Caco-2 (cell line): ENCODE measurements at regions not wholly inside any gene's neighbourhood (a gene's known extent, or its start where the extent isn't known, plus 50 kb on each side); places are given as distances from the start of the nearest gene placed in this dataset.

Experiments
- BruUV-seq: library from RNA; stranded (reverse); fragments of 400-500 nt; replicated peaks from 2 replicates; lab custom pipeline; 2021; lab: Mats Ljungman, UMichigan
- CTCF ChIA-PET: fragments of 300-600 bp; sonication (Branson Sonifier 250); formaldehyde crosslinking; loops from one replicate; lab custom pipeline; 2022; ENCODE audit warnings: antibody characterized with exemption; lab: Charles Lee
- POLR2A ChIA-PET: fragments of 300-600 bp; sonication (Branson Sonifier 250); formaldehyde crosslinking; loops from one replicate; lab custom pipeline; 2022; ENCODE audit warnings: antibody characterized with exemption; lab: Charles Lee
- DNase-seq, 2 experiments: peaks; one replicate each; pipeline versions ENCODE4 v3.0.0 to v3.0.0-alpha.2; 2020 to 2022
- H3K27me3 ChIP-seq: replicated peaks from 2 replicates; pipeline ENCODE4 v1.6.0; 2011; ENCODE audit warnings: low read length; ENCODE audit not compliant: control insufficient read depth, insufficient read depth
- H3K36me3 ChIP-seq: 2 replicates; pipeline ENCODE4 v1.5.1; 2011; ENCODE audit warnings: low read length; ENCODE audit not compliant: control insufficient read depth, insufficient read depth
- H3K4me1 ChIP-seq: fragments of 250-450 bp; sonication (Bioruptor Pico); 2 replicates; pipeline ENCODE4 v1.5.1; 2020; ENCODE audit warnings: mild to moderate bottlenecking
- H3K4me3 ChIP-seq: 2 replicates; pipeline ENCODE4 v1.5.1; 2011; ENCODE audit warnings: low read depth, mild to moderate bottlenecking, control low read depth, low read length
- H3K9me3 ChIP-seq: fragments of 250-450 bp; sonication (Bioruptor Pico); 2 replicates; pipeline ENCODE4 v1.5.1; 2020; ENCODE audit warnings: mild to moderate bottlenecking, moderate library complexity
- H3K27ac Mint-ChIP-seq: one replicate; pipeline ENCODE4 v1.8.0; 2022; ENCODE audit warnings: mixed read lengths; ENCODE audit not compliant: unreplicated experiment
- H3K27me3 Mint-ChIP-seq: one replicate; pipeline ENCODE4 v1.8.0; 2022; ENCODE audit warnings: mixed read lengths; ENCODE audit not compliant: insufficient read depth, unreplicated experiment
- H3K36me3 Mint-ChIP-seq: one replicate; pipeline ENCODE4 v1.8.0; 2022; ENCODE audit warnings: mild to moderate bottlenecking, mixed read lengths; ENCODE audit not compliant: insufficient read depth, unreplicated experiment
- H3K4me1 Mint-ChIP-seq: one replicate; pipeline ENCODE4 v1.8.0; 2022; ENCODE audit warnings: low read depth, mixed read lengths; ENCODE audit not compliant: unreplicated experiment
- H3K4me3 Mint-ChIP-seq: one replicate; pipeline ENCODE4 v1.8.0; 2022; ENCODE audit warnings: mild to moderate bottlenecking, moderate library complexity, mixed read lengths; ENCODE audit not compliant: unreplicated experiment
- H3K9me3 Mint-ChIP-seq: one replicate; pipeline ENCODE4 v1.8.0; 2022; ENCODE audit warnings: mixed read lengths; ENCODE audit not compliant: unreplicated experiment
- intact Hi-C: fragments of 100-400 bp; cut with micrococcal nuclease; formaldehyde crosslinking; loops from one replicate; pipeline ENCODE4 v1.10.0; 2022; ENCODE audit not compliant: unreplicated experiment
- TF ChIP-seq, protein P1 (sequence below), 2 experiments: fragments of 200-600 bp in 1 of 2; IDR thresholded peaks; 1 replicate in 1 of 2; 2 replicates in 1 of 2; pipeline versions ENCODE4 v1.5.1 to v1.8.0; 2011 to 2022; ENCODE audit warnings: antibody characterized with exemption in 1 of 2, control low read depth in 1 of 2, inconsistent platforms in 1 of 2, low read depth in 1 of 2, low read length in 1 of 2, mild to moderate bottlenecking in 1 of 2, moderate library complexity in 1 of 2; ENCODE audit not compliant: insufficient read depth in 1 of 2, severe bottlenecking in 1 of 2, unreplicated experiment in 1 of 2

GRCh38 chr18:78245451-78245850 lies 734.2 kb upstream of the SALL3 start:
- BruUV-seq, result no TSS peak
- ChIA-PET POLR2A (no interaction called here), CTCF (no interaction called here)
- no peaks in the 10 kb centered on the region for H3K4me1 Mint-ChIP-seq
- H3K9me3 Mint-ChIP-seq, result no peaks in the 10 kb centered on the region
- no peaks in the 10 kb centered on the region for H3K9me3 ChIP-seq
- H3K36me3 ChIP-seq, result no peaks in the 10 kb centered on the region
- H3K4me3 Mint-ChIP-seq, result no peak overlapping the region
- no peak for DNase-seq
- intact Hi-C loops, result no loop called here
- peaks cover 3% of the 10 kb centered on the region for H3K27me3 Mint-ChIP-seq
- H3K27ac Mint-ChIP-seq, result no peak overlapping the region
- no peaks in the 10 kb centered on the region for H3K4me1 ChIP-seq
- no peaks in the 10 kb centered on the region for H3K27me3 ChIP-seq
- TF ChIP-seq, protein P1, sequence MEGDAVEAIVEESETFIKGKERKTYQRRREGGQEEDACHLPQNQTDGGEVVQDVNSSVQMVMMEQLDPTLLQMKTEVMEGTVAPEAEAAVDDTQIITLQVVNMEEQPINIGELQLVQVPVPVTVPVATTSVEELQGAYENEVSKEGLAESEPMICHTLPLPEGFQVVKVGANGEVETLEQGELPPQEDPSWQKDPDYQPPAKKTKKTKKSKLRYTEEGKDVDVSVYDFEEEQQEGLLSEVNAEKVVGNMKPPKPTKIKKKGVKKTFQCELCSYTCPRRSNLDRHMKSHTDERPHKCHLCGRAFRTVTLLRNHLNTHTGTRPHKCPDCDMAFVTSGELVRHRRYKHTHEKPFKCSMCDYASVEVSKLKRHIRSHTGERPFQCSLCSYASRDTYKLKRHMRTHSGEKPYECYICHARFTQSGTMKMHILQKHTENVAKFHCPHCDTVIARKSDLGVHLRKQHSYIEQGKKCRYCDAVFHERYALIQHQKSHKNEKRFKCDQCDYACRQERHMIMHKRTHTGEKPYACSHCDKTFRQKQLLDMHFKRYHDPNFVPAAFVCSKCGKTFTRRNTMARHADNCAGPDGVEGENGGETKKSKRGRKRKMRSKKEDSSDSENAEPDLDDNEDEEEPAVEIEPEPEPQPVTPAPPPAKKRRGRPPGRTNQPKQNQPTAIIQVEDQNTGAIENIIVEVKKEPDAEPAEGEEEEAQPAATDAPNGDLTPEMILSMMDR (IDR thresholded peaks at IDR 0.05; ENCODE audit: insufficient read depth in 1 of 2, low read depth in 1 of 2, low read length in 1 of 2, severe bottlenecking in 1 of 2, unreplicated experiment in 1 of 2), result no peak
- no peaks in the 10 kb centered on the region for H3K36me3 Mint-ChIP-seq
- H3K4me3 ChIP-seq, result no peak overlapping the region

DNA sequence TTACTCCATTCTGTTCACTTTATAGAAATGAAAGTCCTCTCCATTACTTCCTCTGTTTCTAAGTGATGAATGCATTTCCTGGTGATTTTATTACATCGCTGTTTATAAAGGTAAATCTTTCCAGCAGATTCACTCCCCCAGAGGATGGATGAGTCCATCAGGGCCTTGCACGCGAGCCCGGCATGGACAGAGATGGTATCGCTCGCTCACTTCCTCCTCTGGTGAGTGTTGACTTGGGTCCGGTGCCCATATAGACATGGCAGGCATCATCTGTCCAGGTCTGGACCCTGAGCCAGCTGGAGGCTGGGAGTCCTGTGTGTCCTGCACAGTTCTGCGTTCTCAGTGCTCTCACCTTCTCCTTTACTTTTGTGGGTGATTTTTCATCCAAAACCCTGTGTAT lies 733.6 kb upstream of the SALL3 start:
- TF ChIP-seq, protein P1 (IDR thresholded peaks at IDR 0.05; ENCODE audit: insufficient read depth in 1 of 2, low read depth in 1 of 2, low read length in 1 of 2, severe bottlenecking in 1 of 2, unreplicated experiment in 1 of 2), result no peak
- H3K9me3 Mint-ChIP-seq, result no peaks in the 10 kb centered on the region
- POLR2A ChIA-PET, result no interaction called here
- Histone ChIP-seq H3K27me3 (no peaks in the 10 kb centered on the region), H3K36me3 (no peaks in the 10 kb centered on the region), H3K4me3 (no peak overlapping the region), H3K9me3 (no peaks in the 10 kb centered on the region), H3K4me1 (no peaks in the 10 kb centered on the region)
- no peaks in the 10 kb centered on the region for H3K36me3 Mint-ChIP-seq
- BruUV-seq, result no TSS peak
- H3K4me3 Mint-ChIP-seq, result no peak overlapping the region
- CTCF ChIA-PET, result no interaction called here
- DNase-seq, result no peak
- H3K27ac Mint-ChIP-seq, result no peak overlapping the region
- intact Hi-C loops, result no loop called here
- peaks cover 3% of the 10 kb centered on the region for H3K27me3 Mint-ChIP-seq
- H3K4me1 Mint-ChIP-seq, result no peaks in the 10 kb centered on the region

DNA sequence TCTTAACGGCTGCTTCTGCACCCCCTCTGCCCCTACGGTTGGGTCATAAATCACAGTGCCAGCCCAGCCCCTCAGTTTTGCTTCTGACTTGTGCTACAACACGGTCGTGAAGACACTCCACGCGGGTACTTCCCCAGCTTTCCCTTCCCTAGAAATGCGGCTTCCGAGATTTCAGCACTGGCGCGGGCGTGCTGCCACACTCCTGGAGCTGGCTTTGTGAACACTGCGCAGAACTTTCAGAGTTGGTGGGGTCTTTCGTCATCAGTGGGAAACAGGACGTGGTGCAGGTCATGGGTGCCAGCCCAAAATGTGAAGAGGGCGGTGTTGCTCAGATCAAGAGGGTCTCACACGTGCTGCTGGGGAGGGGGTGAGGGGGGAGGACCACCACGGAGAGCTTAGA lies 733.0 kb upstream of the SALL3 start:
- intact Hi-C loops, result no loop called here
- Histone ChIP-seq H3K9me3 (no peaks in the 10 kb centered on the region), H3K36me3 (no peaks in the 10 kb centered on the region), H3K4me3 (no peak overlapping the region), H3K27me3 (no peaks in the 10 kb centered on the region), H3K4me1 (no peaks in the 10 kb centered on the region)
- Mint-ChIP-seq H3K27me3 (peaks cover 3% of the 10 kb centered on the region), H3K4me1 (no peaks in the 10 kb centered on the region), H3K36me3 (no peaks in the 10 kb centered on the region), H3K9me3 (no peaks in the 10 kb centered on the region), H3K4me3 (no peak overlapping the region), H3K27ac (no peak overlapping the region)
- ChIA-PET POLR2A (no interaction called here), CTCF (no interaction called here)
- TF ChIP-seq, protein P1 (IDR thresholded peaks at IDR 0.05; ENCODE audit: insufficient read depth in 1 of 2, low read depth in 1 of 2, low read length in 1 of 2, severe bottlenecking in 1 of 2, unreplicated experiment in 1 of 2), result no peak
- BruUV-seq, result no TSS peak
- DNase-seq, result no peak
